ENCODE measurements at regions not wholly inside any gene's neighbourhood (a gene's known extent, or its start where the extent isn't known, plus 50 kb on each side); places are given as distances from the start of the nearest gene placed in this dataset.

DNA sequence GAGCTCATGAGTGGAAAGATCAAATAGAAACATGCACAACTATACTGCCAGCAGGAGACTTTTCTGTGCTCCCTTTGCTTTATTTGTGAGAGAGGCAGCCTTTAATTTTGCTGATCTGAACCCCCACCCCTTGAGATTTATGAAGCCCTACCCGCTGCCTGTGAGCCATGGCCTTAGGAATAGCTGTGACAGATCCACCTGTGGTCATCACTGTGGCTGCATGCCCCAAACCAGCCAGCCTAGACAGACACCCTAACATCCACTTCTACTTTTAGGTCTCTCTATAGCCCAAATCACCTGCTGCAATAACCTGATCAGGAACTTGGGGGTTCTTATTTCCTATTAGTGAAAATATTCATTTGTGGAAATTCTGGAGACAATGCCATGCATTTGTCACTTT, 196.2 kb downstream of the C1orf94 start:
- no peak for DNase-seq (ENCODE audit: low read depth)
- TF ChIP-seq, protein P1, sequence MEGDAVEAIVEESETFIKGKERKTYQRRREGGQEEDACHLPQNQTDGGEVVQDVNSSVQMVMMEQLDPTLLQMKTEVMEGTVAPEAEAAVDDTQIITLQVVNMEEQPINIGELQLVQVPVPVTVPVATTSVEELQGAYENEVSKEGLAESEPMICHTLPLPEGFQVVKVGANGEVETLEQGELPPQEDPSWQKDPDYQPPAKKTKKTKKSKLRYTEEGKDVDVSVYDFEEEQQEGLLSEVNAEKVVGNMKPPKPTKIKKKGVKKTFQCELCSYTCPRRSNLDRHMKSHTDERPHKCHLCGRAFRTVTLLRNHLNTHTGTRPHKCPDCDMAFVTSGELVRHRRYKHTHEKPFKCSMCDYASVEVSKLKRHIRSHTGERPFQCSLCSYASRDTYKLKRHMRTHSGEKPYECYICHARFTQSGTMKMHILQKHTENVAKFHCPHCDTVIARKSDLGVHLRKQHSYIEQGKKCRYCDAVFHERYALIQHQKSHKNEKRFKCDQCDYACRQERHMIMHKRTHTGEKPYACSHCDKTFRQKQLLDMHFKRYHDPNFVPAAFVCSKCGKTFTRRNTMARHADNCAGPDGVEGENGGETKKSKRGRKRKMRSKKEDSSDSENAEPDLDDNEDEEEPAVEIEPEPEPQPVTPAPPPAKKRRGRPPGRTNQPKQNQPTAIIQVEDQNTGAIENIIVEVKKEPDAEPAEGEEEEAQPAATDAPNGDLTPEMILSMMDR (IDR thresholded peaks at IDR 0.05; ENCODE audit: low read depth, low read length) = no peak
- no peak for TF ChIP-seq POLR2A (IDR thresholded peaks at IDR 0.05; ENCODE audit: extremely low read depth, insufficient read length)
- TF ChIP-seq, protein P2, sequence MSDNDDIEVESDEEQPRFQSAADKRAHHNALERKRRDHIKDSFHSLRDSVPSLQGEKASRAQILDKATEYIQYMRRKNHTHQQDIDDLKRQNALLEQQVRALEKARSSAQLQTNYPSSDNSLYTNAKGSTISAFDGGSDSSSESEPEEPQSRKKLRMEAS (IDR thresholded peaks at IDR 0.05; ENCODE audit: low read depth, low read length) = no peak
- TF ChIP-seq MYC (IDR thresholded peaks at IDR 0.05; ENCODE audit: low read depth, low read length) = no peak
- H3K4me3 ChIP-seq (ENCODE audit: low read depth, low read length) = no peak overlapping the region

DNA sequence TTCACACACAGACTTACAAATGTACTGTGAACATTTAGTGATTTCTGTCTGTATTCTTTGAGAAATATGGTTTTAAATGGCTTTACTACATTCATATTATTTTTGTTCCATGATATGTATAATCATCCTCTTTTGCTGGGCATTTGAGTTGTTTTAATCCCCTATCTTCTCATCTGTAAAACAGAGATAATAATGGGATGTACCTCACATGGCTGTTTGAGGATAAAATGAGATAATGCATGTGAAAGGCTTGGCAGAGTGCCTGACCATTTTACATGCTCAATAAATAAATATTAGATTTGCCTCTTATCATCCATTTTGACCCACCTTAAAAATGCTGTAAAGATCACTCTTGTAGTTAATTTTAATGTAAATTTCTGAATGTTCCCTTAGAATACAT, 197.2 kb downstream of the C1orf94 start:
- H3K4me3 ChIP-seq (ENCODE audit: low read depth, low read length) = no peak overlapping the region
- TF ChIP-seq, protein P1 (IDR thresholded peaks at IDR 0.05; ENCODE audit: low read depth, low read length) = no peak
- no peak for TF ChIP-seq POLR2A (IDR thresholded peaks at IDR 0.05; ENCODE audit: extremely low read depth, insufficient read length)
- no peak for TF ChIP-seq MYC (IDR thresholded peaks at IDR 0.05; ENCODE audit: low read depth, low read length)
- TF ChIP-seq, protein P2 (IDR thresholded peaks at IDR 0.05; ENCODE audit: low read depth, low read length) = no peak
- DNase-seq (ENCODE audit: low read depth) = no peak

DNA sequence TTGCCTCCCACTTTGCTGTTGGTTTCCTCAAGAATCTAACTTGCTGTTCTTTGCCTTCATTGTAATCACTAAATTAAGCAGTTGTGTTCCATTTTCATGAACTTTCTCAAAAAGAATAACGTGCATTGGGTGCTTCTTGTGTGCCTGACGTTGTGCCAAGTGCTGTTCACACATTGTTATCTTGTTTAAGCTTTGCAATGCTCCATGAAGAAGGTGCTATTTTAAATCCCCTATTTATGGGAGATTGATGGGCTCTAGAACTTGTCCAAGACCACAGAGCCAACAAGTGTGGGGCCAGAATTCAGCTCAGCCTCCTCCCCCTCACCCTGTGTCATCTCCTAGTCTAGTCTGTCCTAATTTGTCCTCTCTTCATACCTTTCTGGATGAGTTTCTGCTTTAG, 199.8 kb downstream of the C1orf94 start:
- no peak overlapping the region for H3K4me3 ChIP-seq (ENCODE audit: low read depth, low read length)
- no peak for DNase-seq (ENCODE audit: low read depth)
- TF ChIP-seq MYC (IDR thresholded peaks at IDR 0.05; ENCODE audit: low read depth, low read length) (no peak), POLR2A (IDR thresholded peaks at IDR 0.05; ENCODE audit: extremely low read depth, insufficient read length) (no peak)
- TF ChIP-seq, protein P1 (IDR thresholded peaks at IDR 0.05; ENCODE audit: low read depth, low read length) = no peak
- TF ChIP-seq, protein P2 (IDR thresholded peaks at IDR 0.05; ENCODE audit: low read depth, low read length) = no peak

DNA sequence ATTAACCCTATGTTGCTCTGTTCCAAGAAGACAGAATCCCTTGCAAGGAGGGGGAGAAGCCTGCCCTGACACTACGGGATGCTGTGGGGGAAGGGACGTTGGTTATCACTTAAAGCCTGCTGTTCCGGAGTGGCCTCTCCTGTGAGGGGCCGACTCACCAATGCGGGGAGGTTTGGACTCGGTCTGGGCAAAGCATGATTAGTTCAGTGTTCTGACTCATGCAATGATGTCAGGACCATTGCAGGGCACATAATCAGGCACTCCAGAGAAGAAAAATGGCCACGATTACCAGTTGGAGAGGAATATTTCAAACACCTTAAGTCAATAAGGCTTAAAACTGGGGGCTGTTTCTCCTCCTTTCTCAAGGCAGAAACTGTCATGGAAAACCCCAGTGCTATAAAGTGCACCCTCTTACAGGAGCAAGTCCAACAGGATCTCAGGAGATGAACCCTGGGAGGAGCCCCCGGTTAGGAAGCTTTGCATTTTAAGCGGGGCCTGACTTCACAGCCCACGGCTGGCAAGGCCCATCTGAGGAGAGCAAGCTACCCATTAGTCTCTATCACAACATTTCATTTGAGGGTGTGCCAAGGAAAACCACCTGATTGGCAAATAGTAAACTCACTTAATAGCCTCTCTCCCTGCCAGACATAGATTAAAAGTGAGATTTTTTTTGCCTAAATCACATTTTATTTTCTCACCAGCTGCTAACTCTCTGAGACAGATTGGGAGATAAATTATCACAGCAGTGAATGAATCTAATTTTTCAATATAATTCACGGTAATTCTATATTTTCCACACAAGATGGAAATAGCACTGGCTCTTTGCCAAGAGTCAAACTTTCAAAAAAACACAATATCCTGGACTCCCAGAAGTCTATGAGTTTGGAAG, 202.5 kb downstream of the C1orf94 start:
- DNase-seq (ENCODE audit: low read depth) = no peak
- no peak overlapping the region for H3K4me3 ChIP-seq (ENCODE audit: low read depth, low read length)
- TF ChIP-seq MYC (IDR thresholded peaks at IDR 0.05; ENCODE audit: low read depth, low read length) = no peak
- TF ChIP-seq POLR2A (IDR thresholded peaks at IDR 0.05; ENCODE audit: extremely low read depth, insufficient read length) = no peak
- TF ChIP-seq, protein P2 (IDR thresholded peaks at IDR 0.05; ENCODE audit: low read depth, low read length) = no peak
- TF ChIP-seq, protein P1 (IDR thresholded peaks at IDR 0.05; ENCODE audit: low read depth, low read length) = no peak

DNA sequence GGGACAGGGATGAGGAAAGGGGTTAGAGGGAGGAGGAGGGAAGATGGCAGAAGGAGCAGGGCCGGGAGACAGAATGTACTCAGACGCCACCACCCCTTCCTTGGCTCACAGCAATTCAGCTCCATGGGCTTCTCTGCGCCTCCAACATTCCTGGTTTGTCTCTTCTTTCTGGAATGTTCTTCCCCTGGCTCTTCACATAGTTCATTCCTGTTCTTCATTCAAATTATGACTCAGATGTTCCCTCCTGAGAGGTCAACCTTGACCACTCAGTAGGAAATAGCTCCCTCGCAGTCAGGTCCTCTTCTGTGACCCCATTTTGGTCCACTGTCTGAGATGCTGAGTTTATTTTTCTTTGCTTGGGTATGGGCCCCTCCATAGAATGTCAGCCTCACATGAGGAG, 203.2 kb downstream of the C1orf94 start:
- no peak overlapping the region for H3K4me3 ChIP-seq (ENCODE audit: low read depth, low read length)

More for the DNA sequence above, 203.2 kb downstream of the C1orf94 start:
- no peak for DNase-seq (ENCODE audit: low read depth)
- TF ChIP-seq, protein P1 (IDR thresholded peaks at IDR 0.05; ENCODE audit: low read depth, low read length) = no peak
- TF ChIP-seq MYC (IDR thresholded peaks at IDR 0.05; ENCODE audit: low read depth, low read length) (no peak), POLR2A (IDR thresholded peaks at IDR 0.05; ENCODE audit: extremely low read depth, insufficient read length) (no peak)
- TF ChIP-seq, protein P2 (IDR thresholded peaks at IDR 0.05; ENCODE audit: low read depth, low read length) = no peak

Data from NB4 (cell line).